Nephron (organoid): ENCODE measurements at regions not wholly inside any gene's neighbourhood (a gene's known extent, or its start where the extent isn't known, plus 50 kb on each side); places are given as distances from the start of the nearest gene placed in this dataset.

Source experiments
- H3K27ac Mint-ChIP-seq, 3 experiments: 2 replicates each; pipeline ENCODE4 v1.8.0; 2020; ENCODE audit warnings: mixed read lengths in 3 of 3, mild to moderate bottlenecking in 2 of 3, moderate library complexity in 1 of 3
- H3K27me3 Mint-ChIP-seq: 2 replicates; pipeline ENCODE4 v1.8.0; 2021; ENCODE audit warnings: low read depth, mild to moderate bottlenecking, moderate library complexity, mixed read lengths
- H3K36me3 Mint-ChIP-seq: 2 replicates; pipeline ENCODE4 v1.8.0; 2020; ENCODE audit warnings: low read depth, mixed read lengths
- H3K4me1 Mint-ChIP-seq: 2 replicates; pipeline ENCODE4 v1.8.0; 2020; ENCODE audit warnings: mixed read lengths
- H3K4me3 Mint-ChIP-seq, 3 experiments: 2 replicates each; pipeline ENCODE4 v1.8.0; 2020; ENCODE audit warnings: mild to moderate bottlenecking in 3 of 3, mixed read lengths in 3 of 3, moderate library complexity in 2 of 3
- H3K9me3 Mint-ChIP-seq: 2 replicates; pipeline ENCODE4 v1.8.0; 2020; ENCODE audit warnings: mixed read lengths
- TF ChIP-seq, protein P1 (sequence below), 3 experiments: fragments of 200-600 bp; sonication (generic); IDR thresholded peaks; one replicate each; pipeline ENCODE4 v1.5.0; 2021; ENCODE audit warnings: antibody characterized with exemption in 3 of 3; ENCODE audit not compliant: unreplicated experiment in 3 of 3

DNA sequence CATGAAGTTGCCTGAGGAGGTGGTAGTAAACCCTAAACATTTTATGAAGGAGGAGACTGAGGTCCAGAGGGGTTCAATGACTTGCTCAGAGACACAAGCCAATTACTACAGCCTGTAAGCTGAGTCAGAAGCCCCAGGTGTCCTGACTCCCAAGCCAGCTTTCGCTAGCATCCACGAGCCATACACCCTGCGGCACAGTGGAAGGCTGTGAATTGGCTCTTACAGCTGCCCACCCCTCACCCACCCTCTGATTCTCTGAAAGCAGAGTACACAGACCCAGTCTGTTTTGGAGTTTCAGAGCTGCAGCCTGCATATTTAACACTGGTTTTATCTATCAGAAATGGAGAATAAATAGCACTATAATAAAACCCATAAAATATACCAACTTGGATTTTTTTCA lies 253.4 kb downstream of the IGSF11 start:
- TF ChIP-seq, protein P1, sequence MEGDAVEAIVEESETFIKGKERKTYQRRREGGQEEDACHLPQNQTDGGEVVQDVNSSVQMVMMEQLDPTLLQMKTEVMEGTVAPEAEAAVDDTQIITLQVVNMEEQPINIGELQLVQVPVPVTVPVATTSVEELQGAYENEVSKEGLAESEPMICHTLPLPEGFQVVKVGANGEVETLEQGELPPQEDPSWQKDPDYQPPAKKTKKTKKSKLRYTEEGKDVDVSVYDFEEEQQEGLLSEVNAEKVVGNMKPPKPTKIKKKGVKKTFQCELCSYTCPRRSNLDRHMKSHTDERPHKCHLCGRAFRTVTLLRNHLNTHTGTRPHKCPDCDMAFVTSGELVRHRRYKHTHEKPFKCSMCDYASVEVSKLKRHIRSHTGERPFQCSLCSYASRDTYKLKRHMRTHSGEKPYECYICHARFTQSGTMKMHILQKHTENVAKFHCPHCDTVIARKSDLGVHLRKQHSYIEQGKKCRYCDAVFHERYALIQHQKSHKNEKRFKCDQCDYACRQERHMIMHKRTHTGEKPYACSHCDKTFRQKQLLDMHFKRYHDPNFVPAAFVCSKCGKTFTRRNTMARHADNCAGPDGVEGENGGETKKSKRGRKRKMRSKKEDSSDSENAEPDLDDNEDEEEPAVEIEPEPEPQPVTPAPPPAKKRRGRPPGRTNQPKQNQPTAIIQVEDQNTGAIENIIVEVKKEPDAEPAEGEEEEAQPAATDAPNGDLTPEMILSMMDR (IDR thresholded peaks at IDR 0.05; ENCODE audit: unreplicated experiment in 3 of 3), result no peak
- Mint-ChIP-seq H3K9me3 (no peaks in the 10 kb centered on the region), H3K27me3 (peaks cover 4% of the 10 kb centered on the region), H3K4me1 (no peaks in the 10 kb centered on the region), H3K4me3 (no peak overlapping the region), H3K36me3 (no peaks in the 10 kb centered on the region), H3K27ac (no peak overlapping the region)

DNA sequence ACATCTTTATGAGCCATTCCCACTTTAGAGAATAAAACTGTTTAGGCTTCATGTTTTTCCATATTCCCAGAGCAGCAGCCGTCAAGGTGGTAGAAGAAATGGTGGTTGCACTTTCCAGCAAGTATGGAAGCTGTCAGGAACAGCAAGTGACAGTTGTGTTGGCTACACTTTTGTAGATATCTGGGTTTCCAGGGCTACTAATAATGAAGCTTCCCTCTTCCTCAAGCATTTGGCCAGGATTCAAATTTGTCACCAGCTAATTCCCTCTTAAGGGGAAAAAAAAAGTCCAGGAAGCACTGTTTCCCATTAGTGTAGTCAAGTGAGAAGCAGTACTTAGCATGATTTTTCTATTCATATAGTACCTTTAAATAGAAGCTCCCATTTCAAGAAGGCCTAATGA lies 252.8 kb downstream of the IGSF11 start:
- H3K36me3 Mint-ChIP-seq, result no peaks in the 10 kb centered on the region
- TF ChIP-seq, protein P1 (IDR thresholded peaks at IDR 0.05; ENCODE audit: unreplicated experiment in 3 of 3), result no peak

GRCh38 chr3:118782755-118783202 lies 251.9 kb downstream of the IGSF11 start:
- Mint-ChIP-seq H3K27ac (no peak overlapping the region), H3K27me3 (peaks cover 4% of the 10 kb centered on the region), H3K9me3 (no peaks in the 10 kb centered on the region), H3K4me3 (no peak overlapping the region), H3K36me3 (no peaks in the 10 kb centered on the region), H3K4me1 (no peaks in the 10 kb centered on the region)
- TF ChIP-seq, protein P1 (IDR thresholded peaks at IDR 0.05; ENCODE audit: unreplicated experiment in 3 of 3), result no peak

More for the DNA sequence above, 252.8 kb downstream of the IGSF11 start:
- H3K4me3 Mint-ChIP-seq, result no peak overlapping the region
- no peaks in the 10 kb centered on the region for H3K4me1 Mint-ChIP-seq
- H3K27me3 Mint-ChIP-seq, result peaks cover 4% of the 10 kb centered on the region
- H3K9me3 Mint-ChIP-seq, result no peaks in the 10 kb centered on the region
- no peak overlapping the region for H3K27ac Mint-ChIP-seq

DNA sequence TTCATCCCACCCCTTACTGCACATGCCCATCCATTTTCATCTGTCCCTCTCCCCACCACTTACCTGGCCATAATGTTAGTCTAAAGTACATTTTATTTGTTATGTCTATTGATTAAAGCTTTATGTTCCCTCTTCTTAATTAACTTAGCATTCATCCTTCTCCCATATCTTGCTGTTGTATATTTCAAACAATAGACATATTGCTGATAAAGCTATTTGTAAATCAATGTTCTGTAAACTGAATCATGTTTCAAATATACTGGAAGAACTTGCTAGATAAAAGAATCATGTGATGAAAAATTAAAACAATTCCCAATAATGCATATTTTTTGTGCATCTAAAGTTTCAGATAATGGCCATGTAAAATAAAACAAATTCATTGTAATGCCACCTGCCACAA lies 249.2 kb downstream of the IGSF11 start:
- no peak overlapping the region for H3K4me3 Mint-ChIP-seq
- no peak overlapping the region for H3K27ac Mint-ChIP-seq
- no peaks in the 10 kb centered on the region for H3K4me1 Mint-ChIP-seq
- TF ChIP-seq, protein P1 (IDR thresholded peaks at IDR 0.05; ENCODE audit: unreplicated experiment in 3 of 3), result no peak
- no peaks in the 10 kb centered on the region for H3K9me3 Mint-ChIP-seq
- no peaks in the 10 kb centered on the region for H3K36me3 Mint-ChIP-seq
- peaks cover 4% of the 10 kb centered on the region for H3K27me3 Mint-ChIP-seq

DNA sequence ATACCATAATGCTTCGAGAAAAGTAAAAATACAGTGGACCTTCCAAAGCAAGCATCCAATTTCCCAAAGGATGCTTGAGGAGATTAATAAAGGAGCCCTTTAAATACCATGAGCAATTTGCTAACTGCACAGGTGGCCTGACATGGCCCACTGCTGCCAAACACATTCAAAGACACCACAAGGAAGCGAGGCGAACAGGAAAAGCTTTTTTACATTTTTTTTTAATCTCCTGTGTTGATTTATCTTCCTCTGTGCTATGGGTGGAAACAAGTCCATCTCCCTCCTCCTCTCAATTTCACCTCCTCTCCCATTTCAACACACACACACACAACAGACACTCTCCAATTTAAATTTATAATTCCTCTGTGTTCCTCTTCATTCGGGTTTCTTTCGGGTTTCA lies 243.4 kb downstream of the IGSF11 start:
- no peak overlapping the region for H3K27ac Mint-ChIP-seq
- no peaks in the 10 kb centered on the region for H3K36me3 Mint-ChIP-seq
- TF ChIP-seq, protein P1 (IDR thresholded peaks at IDR 0.05; ENCODE audit: unreplicated experiment in 3 of 3), result no peak
- no peaks in the 10 kb centered on the region for H3K9me3 Mint-ChIP-seq
- peaks cover 4% of the 10 kb centered on the region for H3K4me1 Mint-ChIP-seq
- no peak overlapping the region for H3K4me3 Mint-ChIP-seq
- H3K27me3 Mint-ChIP-seq, result peaks cover 4% of the 10 kb centered on the region

GRCh38 chr3:118792191-118792590 lies 242.5 kb downstream of the IGSF11 start:
- Mint-ChIP-seq H3K27me3 (peaks cover 4% of the 10 kb centered on the region), H3K4me3 (no peak overlapping the region), H3K4me1 (peaks cover 4% of the 10 kb centered on the region), H3K36me3 (no peaks in the 10 kb centered on the region), H3K9me3 (no peaks in the 10 kb centered on the region), H3K27ac (no peak overlapping the region)
- TF ChIP-seq, protein P1 (IDR thresholded peaks at IDR 0.05; ENCODE audit: unreplicated experiment in 3 of 3), result no peak
